ENCODE measurements at regions not wholly inside any gene's neighbourhood (a gene's known extent, or its start where the extent isn't known, plus 50 kb on each side); places are given as distances from the start of the nearest gene placed in this dataset.

GRCh38 chr4:79078339-79078738 is 139.1 kb upstream of the PAQR3 start:
- DNase-seq, result no peak

- DNase-seq, result no peak
Measured at GRCh38 chr4:79074040-79074439, 134.8 kb upstream of the PAQR3 start.

GRCh38 chr4:79073471-79073870 is 134.2 kb upstream of the PAQR3 start:
- DNase-seq, result no peak

- no peak for DNase-seq
Measured at GRCh38 chr4:79065262-79065661, 126.0 kb upstream of the PAQR3 start.

- no peak for DNase-seq
Measured at GRCh38 chr4:79064806-79065205, 125.6 kb upstream of the PAQR3 start.

- DNase-seq, result no peak
Measured at GRCh38 chr4:79059631-79060399, 120.6 kb upstream of the PAQR3 start.

- no peak for DNase-seq
Measured at GRCh38 chr4:79057772-79058171, 118.5 kb upstream of the PAQR3 start.

GRCh38 chr4:79053754-79054153 is 114.5 kb upstream of the PAQR3 start:
- no peak for DNase-seq

GRCh38 chr4:79050541-79050880 is 111.3 kb upstream of the PAQR3 start:
- DNase-seq, result peak; percentile 77

- peak; percentile 74 for DNase-seq
Measured at GRCh38 chr4:79049840-79050540, 110.8 kb upstream of the PAQR3 start.

- DNase-seq, result no peak
Measured at GRCh38 chr4:79048878-79049277, 109.6 kb upstream of the PAQR3 start.

GRCh38 chr4:79047316-79047715 is 108.1 kb upstream of the PAQR3 start:
- DNase-seq, result no peak

GRCh38 chr4:79046016-79046592 is 106.9 kb upstream of the PAQR3 start:
- DNase-seq, result no peak

GRCh38 chr4:79044141-79044659 is 105.0 kb upstream of the PAQR3 start:
- DNase-seq, result no peak

- DNase-seq, result peak; percentile 33
Measured at GRCh38 chr4:79043138-79043537, 103.9 kb upstream of the PAQR3 start.

GRCh38 chr4:79042079-79042674 is 102.9 kb upstream of the PAQR3 start:
- DNase-seq, result peak; percentile 25

GRCh38 chr4:79034544-79034943 is 95.3 kb upstream of the PAQR3 start:
- DNase-seq, result no peak

GRCh38 chr4:79030973-79031372 is 91.7 kb upstream of the PAQR3 start:
- no peak for DNase-seq

GRCh38 chr4:79027656-79028055 is 88.4 kb upstream of the PAQR3 start:
- DNase-seq, result no peak

GRCh38 chr4:79025170-79025569 is 85.9 kb upstream of the PAQR3 start:
- DNase-seq, result peak; percentile 32

- DNase-seq, result peak; percentile 27
Measured at GRCh38 chr4:79023799-79024770, 84.8 kb upstream of the PAQR3 start.

- no peak for DNase-seq
Measured at GRCh38 chr4:79022529-79022928, 83.3 kb upstream of the PAQR3 start.
